H1 (cell line): ENCODE measurements at regions not wholly inside any gene's neighbourhood (a gene's known extent, or its start where the extent isn't known, plus 50 kb on each side); places are given as distances from the start of the nearest gene placed in this dataset.

Experiments
- CTCF ChIA-PET: fragments of 300-600 bp; sonication (Branson Sonifier 250); formaldehyde crosslinking; loops from one replicate; lab custom pipeline; 2021; ENCODE audit not compliant: partially characterized antibody; lab: Charles Lee
- POLR2A ChIA-PET: fragments of 300-600 bp; sonication (Branson Sonifier 250); formaldehyde crosslinking; loops from one replicate; lab custom pipeline; 2021; ENCODE audit warnings: inconsistent platforms; ENCODE audit not compliant: partially characterized antibody; lab: Charles Lee
- DNase-seq, 2 experiments: peaks; one replicate each; pipeline versions ENCODE4 v3.0.0 to v3.0.0-alpha.2; 2010 to 2022; ENCODE audit warnings: low spot score in 2 of 2, low read depth in 1 of 2, mixed read lengths in 1 of 2
- FAIRE-seq: peaks from 2 replicates; lab custom pipeline; 2011; peaks lifted over from hg19 to GRCh38; lab: Jason Lieb, UNC
- H2AFZ ChIP-seq: 2 replicates; pipeline ENCODE4 v1.8.1; 2012; ENCODE audit warnings: low read length, inconsistent platforms
- H2AK5ac ChIP-seq: 2 replicates; pipeline ENCODE4 v1.6.1; 2013; ENCODE audit warnings: low read depth, low read length
- H2BK120ac ChIP-seq: replicated peaks from 2 replicates; pipeline ENCODE3; 2013; ENCODE audit warnings: low read depth, low read length, inconsistent platforms
- H2BK12ac ChIP-seq: 2 replicates; pipeline ENCODE4 v1.6.1; 2013; ENCODE audit warnings: low read depth, low read length
- H2BK15ac ChIP-seq: 2 replicates; pipeline ENCODE4 v1.6.1; 2013; ENCODE audit warnings: low read length
- H2BK20ac ChIP-seq: 2 replicates; pipeline ENCODE4 v1.6.1; 2013; ENCODE audit warnings: low read length
- H2BK5ac ChIP-seq: 2 replicates; pipeline ENCODE4 v1.6.1; 2013; ENCODE audit warnings: low read depth, low read length
- H3K14ac ChIP-seq: 2 replicates; pipeline ENCODE4 v1.6.1; 2013; ENCODE audit warnings: inconsistent platforms; ENCODE audit not compliant: insufficient read length
- H3K18ac ChIP-seq: 2 replicates; pipeline ENCODE4 v1.6.1; 2013; ENCODE audit warnings: low read length; ENCODE audit errors: extremely low read depth
- H3K23ac ChIP-seq: 2 replicates; pipeline ENCODE4 v1.6.1; 2013; ENCODE audit warnings: inconsistent platforms; ENCODE audit not compliant: insufficient read length
- H3K23me2 ChIP-seq: 2 replicates; pipeline ENCODE4 v1.6.1; 2013; ENCODE audit warnings: low read depth, low read length
- H3K27ac ChIP-seq: 2 replicates; pipeline ENCODE4 v1.6.1; 2011; ENCODE audit warnings: low read depth, low read length, inconsistent platforms
- H3K27me3 ChIP-seq, 4 experiments: replicated peaks in 1 of 4; 1 replicate in 1 of 4; 2 replicates in 3 of 4; pipeline versions ENCODE4 v1.6.1 to v1.8.1; 2011 to 2013; ENCODE audit warnings: low read length in 3 of 4, mild to moderate bottlenecking in 3 of 4, inconsistent platforms in 2 of 4, mixed read lengths in 2 of 4, moderate library complexity in 1 of 4; ENCODE audit not compliant: control insufficient read depth in 3 of 4, insufficient read depth in 3 of 4; ENCODE audit errors: extremely low read depth in 1 of 4
- H3K36me3 ChIP-seq, 4 experiments: 2 replicates each; pipeline versions ENCODE4 v1.6.1 to v1.8.1; 2011 to 2013; ENCODE audit warnings: mild to moderate bottlenecking in 4 of 4, low read length in 3 of 4, moderate library complexity in 2 of 4, control low read depth in 1 of 4, inconsistent platforms in 1 of 4; ENCODE audit not compliant: insufficient read depth in 4 of 4, control insufficient read depth in 2 of 4
- H3K4ac ChIP-seq: replicated peaks from 2 replicates; pipeline ENCODE3; 2013; ENCODE audit warnings: low read length, low read depth, mixed read lengths, inconsistent platforms; ENCODE audit not compliant: insufficient read length
- H3K4me1 ChIP-seq, 4 experiments: replicated peaks in 1 of 4; 1 replicate in 1 of 4; 2 replicates in 3 of 4; pipeline versions ENCODE4 v1.6.1 to v1.8.1; 2011 to 2013; ENCODE audit warnings: low read length in 3 of 4, inconsistent platforms in 2 of 4, mixed read lengths in 1 of 4; ENCODE audit not compliant: insufficient read depth in 4 of 4, control insufficient read depth in 3 of 4
- H3K4me2 ChIP-seq, 2 experiments: 2 replicates each; pipeline versions ENCODE4 v1.6.1 to v1.8.1; 2011 to 2013; ENCODE audit warnings: low read depth in 2 of 2, low read length in 2 of 2, control low read depth in 1 of 2, inconsistent platforms in 1 of 2, mild to moderate bottlenecking in 1 of 2; ENCODE audit not compliant: insufficient read depth in 1 of 2
- H3K4me3 ChIP-seq, 4 experiments: fragments of 200-600, 300-600 bp in 1 of 4; sonication (generic), shearing (Covaris generic), sonication (Bioruptor Twin) in 1 of 4; 2 replicates each; pipeline versions ENCODE4 v1.5.1 to v1.8.1; 2011 to 2016; ENCODE audit warnings: low read length in 4 of 4, low read depth in 3 of 4, control low read depth in 2 of 4, inconsistent platforms in 2 of 4, mild to moderate bottlenecking in 2 of 4, mixed read lengths in 1 of 4, moderate library complexity in 1 of 4; ENCODE audit not compliant: insufficient read depth in 2 of 4; ENCODE audit errors: extremely low read depth in 1 of 4
- H3K56ac ChIP-seq: replicated peaks from 2 replicates; pipeline ENCODE3; 2013; ENCODE audit warnings: low read depth, mild to moderate bottlenecking, mixed read lengths, low read length, inconsistent platforms; ENCODE audit not compliant: insufficient read length
- H3K79me1 ChIP-seq: 2 replicates; pipeline ENCODE4 v1.6.1; 2013; ENCODE audit warnings: low read depth, low read length, control low read depth
- H3K79me2 ChIP-seq, 2 experiments: 2 replicates each; pipeline versions ENCODE4 v1.6.1 to v1.8.1; 2012 to 2013; ENCODE audit warnings: low read length in 2 of 2, mild to moderate bottlenecking in 2 of 2, inconsistent platforms in 1 of 2; ENCODE audit not compliant: insufficient read depth in 2 of 2, control insufficient read depth in 1 of 2
- H3K9ac ChIP-seq, 4 experiments: replicated peaks in 1 of 4; 1 replicate in 1 of 4; 2 replicates in 3 of 4; pipeline versions ENCODE4 v1.6.1 to v1.8.1; 2011 to 2013; ENCODE audit warnings: low read depth in 3 of 4, low read length in 3 of 4, control low read depth in 2 of 4, mild to moderate bottlenecking in 2 of 4, moderate library complexity in 2 of 4, inconsistent platforms in 1 of 4; ENCODE audit errors: extremely low read depth in 1 of 4
- H3K9me3 ChIP-seq, 2 experiments: 2 replicates each; pipeline versions ENCODE4 v1.6.1 to v1.8.1; 2012 to 2013; ENCODE audit warnings: mild to moderate bottlenecking in 2 of 2, moderate library complexity in 2 of 2, control low read depth in 1 of 2, inconsistent platforms in 1 of 2, low read depth in 1 of 2, low read length in 1 of 2, mixed read lengths in 1 of 2; ENCODE audit not compliant: insufficient read depth in 2 of 2
- H4K20me1 ChIP-seq, 2 experiments: replicated peaks in 1 of 2; 2 replicates each; pipeline versions ENCODE3 to v1.8.1; 2011 to 2013; ENCODE audit warnings: inconsistent platforms in 2 of 2, low read length in 2 of 2, mild to moderate bottlenecking in 1 of 2; ENCODE audit not compliant: insufficient read depth in 2 of 2, control insufficient read depth in 1 of 2
- H4K5ac ChIP-seq: 2 replicates; pipeline ENCODE4 v1.6.1; 2013; ENCODE audit warnings: low read length, low read depth, mixed read lengths, inconsistent platforms; ENCODE audit not compliant: insufficient read length
- H4K8ac ChIP-seq: 2 replicates; pipeline ENCODE4 v1.8.0; 2013; ENCODE audit warnings: mild to moderate bottlenecking, moderate library complexity, low read length, inconsistent platforms; ENCODE audit not compliant: insufficient read depth; ENCODE audit errors: extremely low read depth
- H4K91ac ChIP-seq: replicated peaks from 2 replicates; pipeline ENCODE3; 2013; ENCODE audit warnings: low read length, mixed read lengths, inconsistent platforms; ENCODE audit not compliant: insufficient read length
- ATF2 ChIP-seq: IDR thresholded peaks from 2 replicates; pipeline ENCODE4 v1.6.1; 2012; ENCODE audit warnings: low read length, inconsistent platforms
- TCF12 ChIP-seq: IDR thresholded peaks from 2 replicates; pipeline ENCODE4 v1.6.1; 2011; ENCODE audit warnings: low read depth, mild to moderate bottlenecking, low read length
- TEAD4 ChIP-seq: IDR thresholded peaks from 2 replicates; pipeline ENCODE4 v1.6.1; 2012; ENCODE audit warnings: low read depth, low read length, inconsistent platforms, mixed read lengths
- WGBS, 2 experiments: shearing (Covaris generic) in 1 of 2; methylation state at CpG; one replicate each; pipeline versions ENCODE4 v1.1.6 to v1.1.7; 2013 to 2015; ENCODE audit warnings: low lambda C conversion rate in 2 of 2, mixed read lengths in 2 of 2, inconsistent platforms in 1 of 2, low coverage in 1 of 2, missing lambda C conversion rate in 1 of 2; ENCODE audit not compliant: insufficient replicate concordance in 2 of 2, insufficient coverage in 1 of 2, insufficient read length in 1 of 2; ENCODE audit errors: extremely low coverage in 1 of 2, missing lambda C conversion rate in 1 of 2; 5-methylcytosine and 5-hydroxymethylcytosine counted together

GRCh38 chr6:95660544-95660943 lies 83.2 kb downstream of the MANEA start:
- Histone ChIP-seq H3K36me3 (no peaks in the 10 kb centered on the region), H4K20me1 (no peaks in the 10 kb centered on the region), H3K18ac (no peak overlapping the region), H2BK15ac (no peak overlapping the region), H3K4me2 (no peak overlapping the region), H2AFZ (no peak overlapping the region), H3K14ac (no peak overlapping the region), H4K91ac (no peak overlapping the region)
- no peak for FAIRE-seq
- no peak for TF ChIP-seq TEAD4
- no peak for TF ChIP-seq TCF12
- TF ChIP-seq ATF2, result no peak
- TF ChIP-seq, all 59 proteins: peak for 0
- Histone ChIP-seq H3K56ac (no peak overlapping the region), H3K23ac (no peak overlapping the region), H3K4me1 (no peaks in the 10 kb centered on the region), H3K27me3 (no peaks in the 10 kb centered on the region), H3K4ac (no peak overlapping the region), H2AK5ac (no peak overlapping the region), H3K4me3 (no peak overlapping the region), H3K23me2 (0 out of 2 replicates have a peak, but pooled peaks cover 2% of the 10 kb centered on the region), H4K5ac (no peak overlapping the region), H2BK120ac (no peak overlapping the region), H2BK20ac (no peak overlapping the region), H3K27ac (no peak overlapping the region), H3K79me2 (no peaks in the 10 kb centered on the region), H2BK12ac (no peak overlapping the region), H2BK5ac (no peak overlapping the region), H4K8ac (no peak overlapping the region), H3K9ac (no peak overlapping the region), H3K9me3 (no peaks in the 10 kb centered on the region), H3K79me1 (no peaks in the 10 kb centered on the region)
- no peak for DNase-seq
- ChIA-PET POLR2A (no interaction called here), CTCF (interaction anchor here (1.4 kb wide), 1 partner anchor 10 kb away, joined by 3 read pairs; no protein-coding TSS in a partner anchor)
- WGBS, 2 experiments, result 74% methylated on average over 4 of the region's 4 CpGs; no CpG with 5 or more reads in 1 of the 2 experiments
